Glutamatergic neuron (in vitro differentiated cells): ENCODE measurements at regions not wholly inside any gene's neighbourhood (a gene's known extent, or its start where the extent isn't known, plus 50 kb on each side); places are given as distances from the start of the nearest gene placed in this dataset.

Experiments used
- DNase-seq: peaks from one replicate; pipeline ENCODE4 v3.0.0; 2022
- H3K27ac Mint-ChIP-seq: one replicate; pipeline ENCODE4 v1.8.0; 2020; ENCODE audit warnings: mild to moderate bottlenecking, mixed read lengths, inconsistent platforms; ENCODE audit not compliant: unreplicated experiment
- H3K27me3 Mint-ChIP-seq: one replicate; pipeline ENCODE4 v1.8.0; 2020; ENCODE audit warnings: mild to moderate bottlenecking, moderate library complexity, mixed read lengths, inconsistent platforms; ENCODE audit not compliant: unreplicated experiment
- H3K36me3 Mint-ChIP-seq: one replicate; pipeline ENCODE4 v1.8.0; 2020; ENCODE audit warnings: mild to moderate bottlenecking, mixed read lengths, inconsistent platforms; ENCODE audit not compliant: unreplicated experiment
- H3K4me1 Mint-ChIP-seq: one replicate; pipeline ENCODE4 v1.8.0; 2020; ENCODE audit warnings: mild to moderate bottlenecking, low read depth, mixed read lengths, inconsistent platforms; ENCODE audit not compliant: unreplicated experiment
- H3K4me3 Mint-ChIP-seq: one replicate; pipeline ENCODE4 v1.8.0; 2020; ENCODE audit warnings: mild to moderate bottlenecking, mixed read lengths, inconsistent platforms; ENCODE audit not compliant: unreplicated experiment
- H3K9me3 Mint-ChIP-seq: one replicate; pipeline ENCODE4 v1.8.0; 2020; ENCODE audit warnings: mild to moderate bottlenecking, moderate library complexity, mixed read lengths, inconsistent platforms; ENCODE audit not compliant: unreplicated experiment
- TF ChIP-seq, protein P1 (sequence below): fragments of 200-600 bp; sonication (generic); IDR thresholded peaks from one replicate; pipeline ENCODE4 v1.5.0; 2021; ENCODE audit not compliant: partially characterized antibody, unreplicated experiment

DNA sequence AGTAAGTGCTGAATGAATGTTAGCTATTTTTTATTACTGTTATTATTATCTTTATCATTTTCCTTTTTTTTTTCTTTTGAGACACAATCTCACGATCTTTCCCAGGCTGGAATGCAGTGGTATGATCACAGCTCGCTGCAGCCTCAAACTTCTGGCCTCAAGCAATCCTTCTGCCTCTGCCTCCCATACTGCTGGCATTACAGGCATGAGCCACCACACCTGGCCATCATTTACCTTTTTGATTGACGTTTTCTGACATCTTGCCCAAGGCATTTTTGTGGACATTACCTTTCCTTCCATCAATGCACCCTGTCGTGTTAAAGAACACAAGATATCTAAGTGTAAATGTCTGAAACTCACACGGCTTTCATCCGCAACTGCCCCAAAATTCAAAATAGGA lies 138.2 kb downstream of the GAS1 start:
- Mint-ChIP-seq H3K27me3 (no peaks in the 10 kb centered on the region), H3K4me1 (no peaks in the 10 kb centered on the region), H3K36me3 (no peaks in the 10 kb centered on the region), H3K27ac (no peak overlapping the region), H3K4me3 (no peak overlapping the region), H3K9me3 (peaks cover 2% of the 10 kb centered on the region)
- no peak for DNase-seq
- TF ChIP-seq, protein P1, sequence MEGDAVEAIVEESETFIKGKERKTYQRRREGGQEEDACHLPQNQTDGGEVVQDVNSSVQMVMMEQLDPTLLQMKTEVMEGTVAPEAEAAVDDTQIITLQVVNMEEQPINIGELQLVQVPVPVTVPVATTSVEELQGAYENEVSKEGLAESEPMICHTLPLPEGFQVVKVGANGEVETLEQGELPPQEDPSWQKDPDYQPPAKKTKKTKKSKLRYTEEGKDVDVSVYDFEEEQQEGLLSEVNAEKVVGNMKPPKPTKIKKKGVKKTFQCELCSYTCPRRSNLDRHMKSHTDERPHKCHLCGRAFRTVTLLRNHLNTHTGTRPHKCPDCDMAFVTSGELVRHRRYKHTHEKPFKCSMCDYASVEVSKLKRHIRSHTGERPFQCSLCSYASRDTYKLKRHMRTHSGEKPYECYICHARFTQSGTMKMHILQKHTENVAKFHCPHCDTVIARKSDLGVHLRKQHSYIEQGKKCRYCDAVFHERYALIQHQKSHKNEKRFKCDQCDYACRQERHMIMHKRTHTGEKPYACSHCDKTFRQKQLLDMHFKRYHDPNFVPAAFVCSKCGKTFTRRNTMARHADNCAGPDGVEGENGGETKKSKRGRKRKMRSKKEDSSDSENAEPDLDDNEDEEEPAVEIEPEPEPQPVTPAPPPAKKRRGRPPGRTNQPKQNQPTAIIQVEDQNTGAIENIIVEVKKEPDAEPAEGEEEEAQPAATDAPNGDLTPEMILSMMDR, result no peak

DNA sequence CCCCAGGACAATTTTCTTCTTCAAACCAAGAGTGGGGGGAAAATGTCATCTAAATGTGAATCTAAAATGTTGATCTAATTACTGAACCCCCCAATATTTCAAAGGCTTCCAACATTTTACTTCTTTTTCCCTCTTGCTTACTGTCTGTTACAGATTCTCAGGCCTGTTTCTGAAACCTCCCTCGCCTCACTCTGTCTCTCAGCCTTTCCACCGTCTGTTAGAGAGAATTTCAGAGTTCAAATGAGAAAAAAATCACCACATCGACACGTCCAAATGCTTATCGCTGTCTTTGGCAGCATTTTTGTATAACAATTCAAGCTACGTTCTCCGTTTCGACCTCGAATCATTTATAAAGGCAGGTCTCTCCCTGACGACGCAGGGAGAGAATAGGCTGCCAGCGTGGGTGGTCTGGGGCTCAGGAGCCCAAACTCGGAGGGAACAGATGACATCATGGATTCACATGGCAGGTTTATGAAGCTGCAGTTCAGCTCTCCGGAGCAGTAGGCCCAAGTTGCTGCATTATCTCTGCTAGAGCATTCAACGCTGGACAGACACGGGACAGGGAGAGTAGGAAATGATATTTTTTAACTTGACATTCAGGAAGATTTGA lies 139.8 kb downstream of the GAS1 start:
- no peaks in the 10 kb centered on the region for H3K36me3 Mint-ChIP-seq
- H3K4me1 Mint-ChIP-seq, result no peaks in the 10 kb centered on the region
- DNase-seq, result peak; percentile 27
- H3K4me3 Mint-ChIP-seq, result no peak overlapping the region
- H3K27ac Mint-ChIP-seq, result no peak overlapping the region
- no peaks in the 10 kb centered on the region for H3K27me3 Mint-ChIP-seq
- H3K9me3 Mint-ChIP-seq, result peaks cover 3% of the 10 kb centered on the region
- TF ChIP-seq, protein P1, result no peak

DNA sequence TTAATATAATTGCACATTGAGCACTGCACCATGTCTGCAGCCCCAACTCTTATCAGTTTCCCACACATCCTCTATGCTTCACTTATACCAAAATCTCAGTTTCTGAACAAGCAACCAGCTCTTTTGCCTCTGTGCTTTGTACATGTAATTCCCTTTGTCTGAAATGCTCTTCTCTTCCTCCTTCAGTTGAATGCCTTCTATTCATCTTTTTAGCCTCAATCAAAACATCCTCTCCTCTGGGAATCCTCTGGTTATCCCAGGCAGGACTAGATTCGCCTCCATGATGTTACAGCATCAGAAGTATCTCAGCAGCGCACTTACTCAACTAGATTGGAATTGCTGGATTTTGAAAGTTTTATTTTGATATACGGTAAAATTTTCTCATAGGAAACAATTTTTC lies 143.3 kb downstream of the GAS1 start:
- no peaks in the 10 kb centered on the region for H3K36me3 Mint-ChIP-seq
- no peak overlapping the region for H3K4me3 Mint-ChIP-seq
- H3K4me1 Mint-ChIP-seq, result no peaks in the 10 kb centered on the region
- H3K27ac Mint-ChIP-seq, result no peak overlapping the region
- TF ChIP-seq, protein P1, result no peak
- DNase-seq, result no peak
- peaks cover 1% of the 10 kb centered on the region for H3K9me3 Mint-ChIP-seq
- H3K27me3 Mint-ChIP-seq, result no peaks in the 10 kb centered on the region

DNA sequence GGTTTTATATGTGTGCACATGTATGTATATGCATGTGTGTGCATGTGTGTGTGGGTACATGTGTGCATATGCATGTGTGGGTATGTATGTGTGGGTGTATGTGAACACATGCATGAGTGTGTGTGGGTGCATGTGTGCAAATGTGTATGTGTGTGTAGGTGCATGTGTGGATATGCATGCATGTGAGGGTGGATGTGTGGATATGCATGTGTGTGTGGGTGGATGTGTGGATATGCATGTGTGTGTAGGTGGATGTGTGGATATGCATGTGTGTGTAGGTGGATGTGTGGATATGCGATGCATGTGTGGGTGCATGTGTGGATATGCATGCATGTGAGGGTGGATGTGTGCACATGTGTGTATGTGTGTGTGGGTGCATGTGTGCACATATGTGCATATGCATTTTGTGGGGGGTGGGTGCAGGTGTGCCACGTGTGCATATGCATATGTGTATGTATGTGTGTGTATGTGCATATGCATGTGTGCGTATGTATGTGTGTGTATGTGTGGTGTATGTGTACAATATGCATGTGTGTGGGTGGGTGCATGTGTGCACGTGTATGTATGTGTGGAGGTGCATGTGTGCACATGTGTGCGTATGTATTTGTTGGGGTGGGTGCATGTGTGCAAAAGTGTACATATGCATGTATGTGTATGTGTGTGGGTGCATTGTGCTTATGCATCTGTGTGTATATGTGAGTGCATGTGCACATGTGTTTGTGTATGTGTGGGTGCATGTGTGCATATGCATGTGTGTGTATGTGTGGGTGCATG lies 144.2 kb downstream of the GAS1 start:
- DNase-seq, result no peak
- H3K27ac Mint-ChIP-seq, result no peak overlapping the region
- H3K4me3 Mint-ChIP-seq, result no peak overlapping the region
- peaks cover 1% of the 10 kb centered on the region for H3K9me3 Mint-ChIP-seq
- H3K4me1 Mint-ChIP-seq, result no peaks in the 10 kb centered on the region
- TF ChIP-seq, protein P1, result no peak
- no peaks in the 10 kb centered on the region for H3K27me3 Mint-ChIP-seq
- H3K36me3 Mint-ChIP-seq, result no peaks in the 10 kb centered on the region

DNA sequence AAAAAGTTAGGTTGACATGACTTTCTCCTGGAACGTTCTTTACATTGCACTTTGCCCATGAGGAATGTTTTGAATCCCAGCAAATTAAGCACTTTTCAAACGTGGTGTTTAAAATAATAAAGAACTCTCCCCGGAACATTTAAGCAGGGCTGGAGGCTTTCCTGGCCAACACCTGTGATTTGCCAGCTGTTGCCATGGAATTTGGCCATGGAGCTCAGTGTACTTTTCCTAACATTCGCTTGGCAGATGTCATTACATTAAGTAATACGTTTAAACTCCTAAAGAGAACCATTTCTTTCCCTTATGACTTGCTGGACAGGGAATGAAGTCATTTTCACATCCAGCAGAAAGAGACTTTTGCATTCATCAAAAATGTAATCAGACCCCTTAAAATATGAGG lies 146.1 kb downstream of the GAS1 start:
- Mint-ChIP-seq H3K36me3 (no peaks in the 10 kb centered on the region), H3K9me3 (peaks cover 1% of the 10 kb centered on the region), H3K27me3 (no peaks in the 10 kb centered on the region), H3K4me1 (no peaks in the 10 kb centered on the region), H3K27ac (no peak overlapping the region), H3K4me3 (no peak overlapping the region)
- DNase-seq, result no peak
- TF ChIP-seq, protein P1, result no peak
